Epithelial cell of proximal tubule (primary cell): ENCODE measurements at regions not wholly inside any gene's neighbourhood (a gene's known extent, or its start where the extent isn't known, plus 50 kb on each side); places are given as distances from the start of the nearest gene placed in this dataset.

ENCODE experiments used
- DNase-seq: peaks from one replicate; pipeline ENCODE4 v3.0.0-alpha.2; 2011; ENCODE audit warnings: low read depth
- H3K4me3 ChIP-seq: 2 replicates; pipeline ENCODE4 v1.5.1; 2011; ENCODE audit warnings: low read depth, mild to moderate bottlenecking, low read length
- CTCF ChIP-seq: conservative IDR thresholded peaks from 2 replicates; pipeline ENCODE4 v1.5.1; 2012; ENCODE audit warnings: low read depth, mild to moderate bottlenecking, low read length

DNA sequence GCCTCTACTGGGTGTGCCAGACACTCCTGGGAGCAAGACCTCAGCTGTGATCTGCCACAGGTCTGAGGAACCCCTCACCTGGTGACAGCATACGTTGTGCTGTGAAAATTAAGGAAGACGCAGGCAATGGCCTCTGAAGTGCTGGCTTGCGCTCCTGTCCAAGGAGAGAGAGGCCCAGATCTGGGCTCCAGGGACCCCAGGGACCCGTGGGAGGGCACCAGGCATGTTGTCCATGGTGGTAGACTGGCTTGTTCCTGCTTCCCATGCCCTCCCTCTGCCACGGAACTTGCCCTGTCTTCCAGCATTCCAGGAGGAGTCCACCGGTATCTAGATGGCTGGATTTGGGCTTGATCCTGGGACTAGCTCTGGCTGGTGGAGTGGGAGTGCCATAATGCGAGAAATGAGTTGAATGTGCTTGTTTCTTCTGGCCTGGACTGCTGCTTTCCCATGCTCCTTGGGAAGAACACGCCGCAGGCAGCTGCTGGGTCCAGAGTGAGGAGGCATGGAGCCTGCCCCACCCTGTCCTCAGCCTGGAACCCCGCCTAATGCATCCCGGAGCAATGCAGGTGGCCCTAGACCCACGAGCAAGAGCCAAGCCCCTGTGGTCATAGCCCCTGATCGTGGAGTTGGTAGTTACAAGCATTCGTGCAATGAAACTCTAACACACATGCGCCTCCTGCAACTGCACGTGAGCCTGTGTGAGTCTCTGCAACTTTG, 190.2 kb downstream of the TEX29 start:
- no peak overlapping the region for H3K4me3 ChIP-seq
- DNase-seq: no peak
- TF ChIP-seq CTCF: no peak

DNA sequence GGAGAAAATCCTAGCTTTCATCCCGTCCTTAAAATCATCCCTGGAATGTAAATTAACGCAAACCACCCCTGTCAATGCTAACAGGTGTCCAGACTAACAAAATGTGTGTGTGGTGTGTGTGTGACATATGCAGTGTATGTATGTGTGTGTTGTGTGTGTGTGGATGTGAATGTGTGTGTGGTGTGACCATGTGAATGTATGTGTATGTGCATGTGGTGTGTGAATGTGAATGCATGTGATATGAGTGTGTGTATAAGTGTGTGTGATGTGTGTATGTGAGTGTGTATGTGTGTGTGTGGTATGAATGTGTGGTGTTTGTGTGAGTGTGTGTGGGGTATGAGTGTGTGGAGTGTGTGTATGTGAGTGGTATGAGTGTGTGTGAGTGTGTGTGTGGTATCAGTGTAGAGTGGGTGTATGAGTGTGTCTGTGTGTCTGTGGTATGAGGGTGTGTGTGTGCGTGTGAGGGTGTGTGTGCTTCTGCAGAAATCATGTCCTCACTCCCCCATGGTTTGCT, 190.8 kb downstream of the TEX29 start:
- no peak overlapping the region for H3K4me3 ChIP-seq
- DNase-seq: no peak
- no peak for TF ChIP-seq CTCF

- TF ChIP-seq CTCF: no peak
- no peak for DNase-seq
Measured at GRCh38 chr13:111511805-111512504, 191.5 kb downstream of the TEX29 start.

DNA sequence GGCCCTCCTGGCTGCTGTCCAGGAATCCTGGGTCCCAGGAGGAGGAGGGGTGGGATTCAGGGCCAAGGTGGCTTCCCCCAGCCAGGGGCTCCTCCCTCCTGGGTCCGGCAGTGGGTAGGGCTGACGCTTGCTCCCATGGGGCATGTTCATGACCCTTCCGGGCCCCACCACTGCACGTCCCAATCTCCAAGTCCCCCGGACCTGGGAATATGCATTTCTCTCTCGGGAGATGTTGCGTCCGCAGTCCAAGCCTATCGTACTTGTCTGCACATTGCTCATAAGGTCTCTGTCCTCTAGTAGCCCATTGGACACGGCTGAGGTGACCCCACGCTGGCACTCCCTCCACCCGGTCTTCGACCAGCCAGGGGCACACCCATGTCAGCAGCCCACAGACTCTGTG, 192.3 kb downstream of the TEX29 start:
- no peak overlapping the region for H3K4me3 ChIP-seq
- DNase-seq: no peak
- no peak for TF ChIP-seq CTCF

More at GRCh38 chr13:111511805-111512504, 191.5 kb downstream of the TEX29 start:
- no peak overlapping the region for H3K4me3 ChIP-seq

DNA sequence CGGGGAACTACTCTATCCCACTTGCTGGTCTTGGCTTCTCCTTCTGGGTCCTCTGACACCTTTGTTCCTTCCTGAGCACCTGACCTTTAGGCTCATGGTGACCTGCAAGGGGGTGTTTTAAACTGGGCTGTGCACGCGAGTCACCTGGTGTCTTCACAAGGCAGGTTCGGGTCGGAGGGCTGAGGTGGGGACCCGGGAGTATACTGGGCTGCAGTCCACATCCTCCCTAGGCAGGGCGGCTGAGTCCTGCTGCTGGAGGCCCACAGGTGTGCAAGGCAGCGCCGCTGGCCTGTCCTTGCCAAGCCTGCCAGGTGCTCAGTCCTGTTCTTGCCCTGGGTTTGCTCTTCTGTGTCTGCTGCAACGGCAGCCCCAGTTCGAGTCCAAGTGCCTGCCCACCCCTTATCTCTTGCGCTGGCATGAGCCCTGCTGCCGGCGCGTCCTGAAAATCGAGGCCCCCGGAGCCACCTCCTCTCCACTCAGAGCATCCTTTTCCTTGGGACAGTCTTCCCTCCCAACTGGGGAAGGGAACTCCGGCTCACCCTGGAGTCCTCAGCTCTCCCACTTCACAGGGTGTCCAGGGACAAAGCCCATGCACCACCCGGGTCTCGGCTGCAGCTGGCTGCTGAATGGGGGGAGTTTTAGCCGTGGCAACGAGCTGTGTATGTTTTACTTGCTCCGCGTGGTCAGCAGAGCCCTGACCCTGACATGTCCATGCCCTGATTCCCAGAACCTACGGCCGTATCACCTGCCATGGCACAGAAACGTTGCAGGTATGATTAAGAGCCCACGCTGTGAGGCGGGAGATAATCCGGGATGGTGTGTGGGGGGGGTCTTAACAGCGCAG, 193.5 kb downstream of the TEX29 start:
- no peak for TF ChIP-seq CTCF
- no peak for DNase-seq
- no peak overlapping the region for H3K4me3 ChIP-seq

DNA sequence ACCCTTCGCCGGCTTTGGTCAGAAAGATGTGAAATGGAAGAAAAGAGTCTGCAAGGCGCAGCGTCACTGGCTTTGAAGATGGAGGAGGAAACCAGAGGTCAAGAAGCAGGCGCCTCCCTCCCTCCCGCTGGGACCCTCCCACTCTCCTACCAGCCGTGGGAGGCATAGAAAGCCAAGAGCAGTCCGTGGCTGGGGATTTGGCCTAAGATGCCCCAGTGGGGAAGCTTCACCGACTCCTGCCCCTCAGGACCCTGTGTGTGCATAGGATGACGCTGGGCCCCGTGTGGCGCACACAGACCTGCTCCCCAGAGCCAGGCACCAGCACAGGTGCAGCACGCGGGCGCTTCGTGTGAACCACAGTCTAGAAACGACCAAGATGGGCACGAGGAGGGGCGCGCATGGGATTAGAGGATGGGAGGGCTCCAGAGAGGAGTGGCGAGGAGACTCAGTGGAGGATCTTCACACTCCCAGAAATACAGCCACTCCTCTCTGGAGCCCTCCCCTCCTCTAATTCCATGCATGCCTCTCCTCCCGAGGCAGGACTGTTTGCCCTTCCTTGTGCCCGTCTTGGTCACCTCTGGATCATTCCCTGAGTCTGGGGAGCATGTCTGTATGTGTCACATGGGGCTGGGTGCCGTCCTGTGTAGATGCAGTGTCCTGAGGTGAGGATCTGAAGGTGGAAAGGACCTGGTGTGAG, 194.3 kb downstream of the TEX29 start:
- H3K4me3 ChIP-seq: no peak overlapping the region
- no peak for TF ChIP-seq CTCF
- DNase-seq: no peak
